H1 (cell line): ENCODE measurements at regions not wholly inside any gene's neighbourhood (a gene's known extent, or its start where the extent isn't known, plus 50 kb on each side); places are given as distances from the start of the nearest gene placed in this dataset.

Experiments
- CTCF ChIA-PET: fragments of 300-600 bp; sonication (Branson Sonifier 250); formaldehyde crosslinking; loops from one replicate; lab custom pipeline; 2021; ENCODE audit not compliant: partially characterized antibody; lab: Charles Lee
- POLR2A ChIA-PET: fragments of 300-600 bp; sonication (Branson Sonifier 250); formaldehyde crosslinking; loops from one replicate; lab custom pipeline; 2021; ENCODE audit warnings: inconsistent platforms; ENCODE audit not compliant: partially characterized antibody; lab: Charles Lee
- DNase-seq, 2 experiments: peaks; one replicate each; pipeline versions ENCODE4 v3.0.0 to v3.0.0-alpha.2; 2010 to 2022; ENCODE audit warnings: low spot score in 2 of 2, low read depth in 1 of 2, mixed read lengths in 1 of 2
- FAIRE-seq: peaks from 2 replicates; lab custom pipeline; 2011; peaks lifted over from hg19 to GRCh38; lab: Jason Lieb, UNC
- H2AFZ ChIP-seq: 2 replicates; pipeline ENCODE4 v1.8.1; 2012; ENCODE audit warnings: low read length, inconsistent platforms
- H2AK5ac ChIP-seq: 2 replicates; pipeline ENCODE4 v1.6.1; 2013; ENCODE audit warnings: low read depth, low read length
- H2BK120ac ChIP-seq: replicated peaks from 2 replicates; pipeline ENCODE3; 2013; ENCODE audit warnings: low read depth, low read length, inconsistent platforms
- H2BK12ac ChIP-seq: 2 replicates; pipeline ENCODE4 v1.6.1; 2013; ENCODE audit warnings: low read depth, low read length
- H2BK15ac ChIP-seq: 2 replicates; pipeline ENCODE4 v1.6.1; 2013; ENCODE audit warnings: low read length
- H2BK20ac ChIP-seq: 2 replicates; pipeline ENCODE4 v1.6.1; 2013; ENCODE audit warnings: low read length
- H2BK5ac ChIP-seq: 2 replicates; pipeline ENCODE4 v1.6.1; 2013; ENCODE audit warnings: low read depth, low read length
- H3K14ac ChIP-seq: 2 replicates; pipeline ENCODE4 v1.6.1; 2013; ENCODE audit warnings: inconsistent platforms; ENCODE audit not compliant: insufficient read length
- H3K18ac ChIP-seq: 2 replicates; pipeline ENCODE4 v1.6.1; 2013; ENCODE audit warnings: low read length; ENCODE audit errors: extremely low read depth
- H3K23ac ChIP-seq: 2 replicates; pipeline ENCODE4 v1.6.1; 2013; ENCODE audit warnings: inconsistent platforms; ENCODE audit not compliant: insufficient read length
- H3K23me2 ChIP-seq: 2 replicates; pipeline ENCODE4 v1.6.1; 2013; ENCODE audit warnings: low read depth, low read length
- H3K27ac ChIP-seq: 2 replicates; pipeline ENCODE4 v1.6.1; 2011; ENCODE audit warnings: low read depth, low read length, inconsistent platforms
- H3K27me3 ChIP-seq, 4 experiments: replicated peaks in 1 of 4; 1 replicate in 1 of 4; 2 replicates in 3 of 4; pipeline versions ENCODE4 v1.6.1 to v1.8.1; 2011 to 2013; ENCODE audit warnings: low read length in 3 of 4, mild to moderate bottlenecking in 3 of 4, inconsistent platforms in 2 of 4, mixed read lengths in 2 of 4, moderate library complexity in 1 of 4; ENCODE audit not compliant: control insufficient read depth in 3 of 4, insufficient read depth in 3 of 4; ENCODE audit errors: extremely low read depth in 1 of 4
- H3K36me3 ChIP-seq, 4 experiments: 2 replicates each; pipeline versions ENCODE4 v1.6.1 to v1.8.1; 2011 to 2013; ENCODE audit warnings: mild to moderate bottlenecking in 4 of 4, low read length in 3 of 4, moderate library complexity in 2 of 4, control low read depth in 1 of 4, inconsistent platforms in 1 of 4; ENCODE audit not compliant: insufficient read depth in 4 of 4, control insufficient read depth in 2 of 4
- H3K4ac ChIP-seq: replicated peaks from 2 replicates; pipeline ENCODE3; 2013; ENCODE audit warnings: low read length, low read depth, mixed read lengths, inconsistent platforms; ENCODE audit not compliant: insufficient read length
- H3K4me1 ChIP-seq, 4 experiments: replicated peaks in 1 of 4; 1 replicate in 1 of 4; 2 replicates in 3 of 4; pipeline versions ENCODE4 v1.6.1 to v1.8.1; 2011 to 2013; ENCODE audit warnings: low read length in 3 of 4, inconsistent platforms in 2 of 4, mixed read lengths in 1 of 4; ENCODE audit not compliant: insufficient read depth in 4 of 4, control insufficient read depth in 3 of 4
- H3K4me2 ChIP-seq, 2 experiments: 2 replicates each; pipeline versions ENCODE4 v1.6.1 to v1.8.1; 2011 to 2013; ENCODE audit warnings: low read depth in 2 of 2, low read length in 2 of 2, control low read depth in 1 of 2, inconsistent platforms in 1 of 2, mild to moderate bottlenecking in 1 of 2; ENCODE audit not compliant: insufficient read depth in 1 of 2
- H3K4me3 ChIP-seq, 4 experiments: fragments of 200-600, 300-600 bp in 1 of 4; sonication (generic), shearing (Covaris generic), sonication (Bioruptor Twin) in 1 of 4; 2 replicates each; pipeline versions ENCODE4 v1.5.1 to v1.8.1; 2011 to 2016; ENCODE audit warnings: low read length in 4 of 4, low read depth in 3 of 4, control low read depth in 2 of 4, inconsistent platforms in 2 of 4, mild to moderate bottlenecking in 2 of 4, mixed read lengths in 1 of 4, moderate library complexity in 1 of 4; ENCODE audit not compliant: insufficient read depth in 2 of 4; ENCODE audit errors: extremely low read depth in 1 of 4
- H3K56ac ChIP-seq: replicated peaks from 2 replicates; pipeline ENCODE3; 2013; ENCODE audit warnings: low read depth, mild to moderate bottlenecking, mixed read lengths, low read length, inconsistent platforms; ENCODE audit not compliant: insufficient read length
- H3K79me1 ChIP-seq: 2 replicates; pipeline ENCODE4 v1.6.1; 2013; ENCODE audit warnings: low read depth, low read length, control low read depth
- H3K79me2 ChIP-seq, 2 experiments: 2 replicates each; pipeline versions ENCODE4 v1.6.1 to v1.8.1; 2012 to 2013; ENCODE audit warnings: low read length in 2 of 2, mild to moderate bottlenecking in 2 of 2, inconsistent platforms in 1 of 2; ENCODE audit not compliant: insufficient read depth in 2 of 2, control insufficient read depth in 1 of 2
- H3K9ac ChIP-seq, 4 experiments: replicated peaks in 1 of 4; 1 replicate in 1 of 4; 2 replicates in 3 of 4; pipeline versions ENCODE4 v1.6.1 to v1.8.1; 2011 to 2013; ENCODE audit warnings: low read depth in 3 of 4, low read length in 3 of 4, control low read depth in 2 of 4, mild to moderate bottlenecking in 2 of 4, moderate library complexity in 2 of 4, inconsistent platforms in 1 of 4; ENCODE audit errors: extremely low read depth in 1 of 4
- H3K9me3 ChIP-seq, 2 experiments: 2 replicates each; pipeline versions ENCODE4 v1.6.1 to v1.8.1; 2012 to 2013; ENCODE audit warnings: mild to moderate bottlenecking in 2 of 2, moderate library complexity in 2 of 2, control low read depth in 1 of 2, inconsistent platforms in 1 of 2, low read depth in 1 of 2, low read length in 1 of 2, mixed read lengths in 1 of 2; ENCODE audit not compliant: insufficient read depth in 2 of 2
- H4K20me1 ChIP-seq, 2 experiments: replicated peaks in 1 of 2; 2 replicates each; pipeline versions ENCODE3 to v1.8.1; 2011 to 2013; ENCODE audit warnings: inconsistent platforms in 2 of 2, low read length in 2 of 2, mild to moderate bottlenecking in 1 of 2; ENCODE audit not compliant: insufficient read depth in 2 of 2, control insufficient read depth in 1 of 2
- H4K5ac ChIP-seq: 2 replicates; pipeline ENCODE4 v1.6.1; 2013; ENCODE audit warnings: low read length, low read depth, mixed read lengths, inconsistent platforms; ENCODE audit not compliant: insufficient read length
- H4K8ac ChIP-seq: 2 replicates; pipeline ENCODE4 v1.8.0; 2013; ENCODE audit warnings: mild to moderate bottlenecking, moderate library complexity, low read length, inconsistent platforms; ENCODE audit not compliant: insufficient read depth; ENCODE audit errors: extremely low read depth
- H4K91ac ChIP-seq: replicated peaks from 2 replicates; pipeline ENCODE3; 2013; ENCODE audit warnings: low read length, mixed read lengths, inconsistent platforms; ENCODE audit not compliant: insufficient read length
- ATF3 ChIP-seq: IDR thresholded peaks from 2 replicates; pipeline ENCODE4 v1.6.1; 2011; ENCODE audit warnings: low read depth, mild to moderate bottlenecking, low read length; ENCODE audit not compliant: insufficient read depth
- CHD2 ChIP-seq: IDR thresholded peaks from 2 replicates; pipeline ENCODE4 v1.6.1; 2012; ENCODE audit warnings: low read length, improper control_type of control experiment
- CTCF ChIP-seq, 3 experiments: IDR thresholded peaks; 1 replicate in 2 of 3; 2 replicates in 1 of 3; pipeline versions ENCODE4 v1.5.1 to v1.6.1; 2011; ENCODE audit warnings: low read length in 3 of 3, mild to moderate bottlenecking in 3 of 3, inconsistent platforms in 2 of 3, low read depth in 1 of 3, moderate library complexity in 1 of 3; ENCODE audit not compliant: insufficient read depth in 1 of 3; ENCODE audit errors: control extremely low read depth in 1 of 3
- HDAC2 ChIP-seq, 2 experiments: fragments of 300-600 bp in 1 of 2; sonication (generic) in 1 of 2; IDR thresholded peaks; 2 replicates each; pipeline ENCODE4 v1.6.1; 2011 to 2012; ENCODE audit warnings: low read depth in 2 of 2, low read length in 2 of 2, mild to moderate bottlenecking in 2 of 2, moderate library complexity in 2 of 2, borderline replicate concordance in 1 of 2, inconsistent platforms in 1 of 2
- MAFK ChIP-seq: IDR thresholded peaks from 2 replicates; pipeline ENCODE4 v1.6.1; 2012; ENCODE audit warnings: low read depth, mild to moderate bottlenecking, improper control_type of control experiment, low read length
- NRF1 ChIP-seq: IDR thresholded peaks from 2 replicates; pipeline ENCODE4 v1.6.1; 2011; ENCODE audit warnings: mild to moderate bottlenecking, low read depth, low read length, improper control_type of control experiment
- POLR2A ChIP-seq, 2 experiments: IDR thresholded peaks; 1 replicate in 1 of 2; 2 replicates in 1 of 2; pipeline ENCODE4 v1.6.1; 2011; ENCODE audit warnings: low read depth in 2 of 2, low read length in 2 of 2, mild to moderate bottlenecking in 2 of 2; ENCODE audit errors: control extremely low read depth in 1 of 2
- POU5F1 ChIP-seq: IDR thresholded peaks from 2 replicates; pipeline ENCODE4 v1.6.1; 2011; ENCODE audit warnings: low read depth, mild to moderate bottlenecking, low read length, moderate library complexity
- RBBP5 ChIP-seq: IDR thresholded peaks from 2 replicates; pipeline ENCODE4 v1.7.1; 2012; ENCODE audit warnings: low read depth, mild to moderate bottlenecking, inconsistent platforms, low read length, moderate library complexity, borderline replicate concordance
- TEAD4 ChIP-seq: IDR thresholded peaks from 2 replicates; pipeline ENCODE4 v1.6.1; 2012; ENCODE audit warnings: low read depth, low read length, inconsistent platforms, mixed read lengths
- USF2 ChIP-seq: IDR thresholded peaks from 2 replicates; pipeline ENCODE4 v1.6.1; 2011; ENCODE audit warnings: low read length, improper control_type of control experiment
- WGBS, 2 experiments: shearing (Covaris generic) in 1 of 2; methylation state at CpG; one replicate each; pipeline versions ENCODE4 v1.1.6 to v1.1.7; 2013 to 2015; ENCODE audit warnings: low lambda C conversion rate in 2 of 2, mixed read lengths in 2 of 2, inconsistent platforms in 1 of 2, low coverage in 1 of 2, missing lambda C conversion rate in 1 of 2; ENCODE audit not compliant: insufficient replicate concordance in 2 of 2, insufficient coverage in 1 of 2, insufficient read length in 1 of 2; ENCODE audit errors: extremely low coverage in 1 of 2, missing lambda C conversion rate in 1 of 2; 5-methylcytosine and 5-hydroxymethylcytosine counted together

- H3K4ac ChIP-seq, result no peak overlapping the region
- H3K18ac ChIP-seq, result no peak overlapping the region
- no peak overlapping the region for H2BK120ac ChIP-seq
- H3K27me3 ChIP-seq, result no peaks in the 10 kb centered on the region
- no peak overlapping the region for H3K27ac ChIP-seq
- no peak overlapping the region for H4K5ac ChIP-seq
- H2BK20ac ChIP-seq, result no peak overlapping the region
- no peaks in the 10 kb centered on the region for H3K4me1 ChIP-seq
- no peak overlapping the region for H3K14ac ChIP-seq
- H2AFZ ChIP-seq, result no peak overlapping the region
- no peaks in the 10 kb centered on the region for H4K20me1 ChIP-seq
- H3K36me3 ChIP-seq, result no peaks in the 10 kb centered on the region
- no peak overlapping the region for H2BK15ac ChIP-seq
- no peak overlapping the region for H3K4me3 ChIP-seq
- no peak overlapping the region for H2AK5ac ChIP-seq
- H3K9me3 ChIP-seq, result no peaks in the 10 kb centered on the region
- no peak overlapping the region for H3K56ac ChIP-seq
- H3K79me1 ChIP-seq, result no peaks in the 10 kb centered on the region
- H4K8ac ChIP-seq, result no peak overlapping the region
- ChIA-PET CTCF (no interaction called here), POLR2A (no interaction called here)
- H3K23ac ChIP-seq, result no peak overlapping the region
- H4K91ac ChIP-seq, result no peak overlapping the region
- WGBS, 2 experiments, result 90% methylated on average over 3 of the region's 3 CpGs; no CpG with 5 or more reads in 1 of the 2 experiments
- FAIRE-seq (no peak), DNase-seq (no peak)
- H3K9ac ChIP-seq, result no peak overlapping the region
- H3K23me2 ChIP-seq, result no peaks in the 10 kb centered on the region
- no peak overlapping the region for H2BK5ac ChIP-seq
- no peaks in the 10 kb centered on the region for H3K79me2 ChIP-seq
- H3K4me2 ChIP-seq, result no peak overlapping the region
- H2BK12ac ChIP-seq, result no peak overlapping the region
- TF ChIP-seq CHD2 (no peak), HDAC2 (IDR thresholded peaks at IDR 0.05; ENCODE audit: borderline replicate concordance in 1 of 2, low read depth in 2 of 2, low read length in 2 of 2) (no peak), USF2 (no peak), POLR2A (IDR thresholded peaks at IDR 0.05; ENCODE audit: control extremely low read depth in 1 of 2, low read depth in 2 of 2, low read length in 2 of 2) (no peak), NRF1 (no peak), MAFK (no peak), TEAD4 (no peak), RBBP5 (no peak), POU5F1 (no peak), CTCF (IDR thresholded peaks at IDR 0.05; ENCODE audit: control extremely low read depth in 1 of 3, insufficient read depth in 1 of 3, low read depth in 1 of 3, low read length in 3 of 3) (no peak), ATF3 (no peak)
These were observed 1001.1 kb upstream of the GJE1 start for GRCh38 chr6:141131616-141132015.
